ENCODE measurements at regions not wholly inside any gene's neighbourhood (a gene's known extent, or its start where the extent isn't known, plus 50 kb on each side); places are given as distances from the start of the nearest gene placed in this dataset.
"Not testable (repeated sequence)": the region's sequence is repeated elsewhere in the genome, so short reads cannot be mapped to it uniquely, and the experiment has no call there.

- DNase-seq = no peak
These were observed 202.6 kb upstream of the UFM1 start for GRCh38 chr13:38147050-38147449.

GRCh38 chr13:38141792-38142191 is 207.9 kb upstream of the UFM1 start:
- no peak for DNase-seq

- DNase-seq = no peak
These were observed 214.1 kb upstream of the UFM1 start for GRCh38 chr13:38135592-38135991.

- no peak for DNase-seq
These were observed 228.4 kb upstream of the UFM1 start for GRCh38 chr13:38121267-38121666.

- DNase-seq = no peak
These were observed 234.3 kb upstream of the TRPC4 start for GRCh38 chr13:38103851-38104250.

GRCh38 chr13:38099751-38100150 is 230.2 kb upstream of the TRPC4 start:
- DNase-seq = no peak

GRCh38 chr13:38093425-38093824 is 223.9 kb upstream of the TRPC4 start:
- DNase-seq = no peak

- no peak for DNase-seq
These were observed 221.3 kb upstream of the TRPC4 start for GRCh38 chr13:38090913-38091312.

- no peak for DNase-seq
These were observed 217.1 kb upstream of the TRPC4 start for GRCh38 chr13:38086721-38087120.

GRCh38 chr13:38086013-38086412 is 216.4 kb upstream of the TRPC4 start:
- DNase-seq = no peak

GRCh38 chr13:38073931-38074330 is 204.4 kb upstream of the TRPC4 start:
- no peak for DNase-seq

- no peak for DNase-seq
These were observed 203.1 kb upstream of the TRPC4 start for GRCh38 chr13:38072696-38073095.

- DNase-seq = not testable (repeated sequence)
These were observed 201.8 kb upstream of the TRPC4 start for GRCh38 chr13:38071340-38071739.

- no peak for DNase-seq
These were observed 184.3 kb upstream of the TRPC4 start for GRCh38 chr13:38053896-38054295.

GRCh38 chr13:38046049-38046376 is 176.4 kb upstream of the TRPC4 start:
- DNase-seq = no peak

GRCh38 chr13:38045278-38046048 is 175.9 kb upstream of the TRPC4 start:
- DNase-seq = no peak

GRCh38 chr13:38044067-38044466 is 174.5 kb upstream of the TRPC4 start:
- no peak for DNase-seq

GRCh38 chr13:38042771-38043170 is 173.2 kb upstream of the TRPC4 start:
- DNase-seq = no peak

- DNase-seq = no peak
These were observed 154.9 kb upstream of the TRPC4 start for GRCh38 chr13:38024431-38024830.

- DNase-seq = no peak
These were observed 147.7 kb upstream of the TRPC4 start for GRCh38 chr13:38017320-38017719.

GRCh38 chr13:38013676-38014075 is 144.1 kb upstream of the TRPC4 start:
- DNase-seq = no peak

GRCh38 chr13:38012096-38012495 is 142.5 kb upstream of the TRPC4 start:
- no peak for DNase-seq

GRCh38 chr13:38008636-38009035 is 139.1 kb upstream of the TRPC4 start:
- peak in 1 of 2 experiments; percentile 11 for DNase-seq

- no peak for DNase-seq
These were observed 133.0 kb upstream of the TRPC4 start for GRCh38 chr13:38002606-38003005.

GRCh38 chr13:37997641-37998040 is 128.1 kb upstream of the TRPC4 start:
- no peak for DNase-seq

Measured in NCI-H187 (cell line).